GM12873 (cell line): ENCODE measurements at regions not wholly inside any gene's neighbourhood (a gene's known extent, or its start where the extent isn't known, plus 50 kb on each side); places are given as distances from the start of the nearest gene placed in this dataset.

Experiments
- CTCF ChIP-seq: IDR thresholded peaks from 2 replicates; pipeline ENCODE4 v1.5.1; 2012; ENCODE audit warnings: low read depth, mild to moderate bottlenecking, moderate library complexity, low read length, control low read depth; ENCODE audit not compliant: insufficient read depth; ENCODE audit errors: missing control alignments

- no peak for TF ChIP-seq CTCF
Observed at GRCh38 chr9:90285946-90286345, 356.7 kb downstream of the DIRAS2 start.

GRCh38 chr9:90287567-90288274 is 354.9 kb downstream of the DIRAS2 start:
- TF ChIP-seq CTCF = no peak

- no peak for TF ChIP-seq CTCF
Observed at GRCh38 chr9:90288275-90288639, 354.4 kb downstream of the DIRAS2 start.

DNA sequence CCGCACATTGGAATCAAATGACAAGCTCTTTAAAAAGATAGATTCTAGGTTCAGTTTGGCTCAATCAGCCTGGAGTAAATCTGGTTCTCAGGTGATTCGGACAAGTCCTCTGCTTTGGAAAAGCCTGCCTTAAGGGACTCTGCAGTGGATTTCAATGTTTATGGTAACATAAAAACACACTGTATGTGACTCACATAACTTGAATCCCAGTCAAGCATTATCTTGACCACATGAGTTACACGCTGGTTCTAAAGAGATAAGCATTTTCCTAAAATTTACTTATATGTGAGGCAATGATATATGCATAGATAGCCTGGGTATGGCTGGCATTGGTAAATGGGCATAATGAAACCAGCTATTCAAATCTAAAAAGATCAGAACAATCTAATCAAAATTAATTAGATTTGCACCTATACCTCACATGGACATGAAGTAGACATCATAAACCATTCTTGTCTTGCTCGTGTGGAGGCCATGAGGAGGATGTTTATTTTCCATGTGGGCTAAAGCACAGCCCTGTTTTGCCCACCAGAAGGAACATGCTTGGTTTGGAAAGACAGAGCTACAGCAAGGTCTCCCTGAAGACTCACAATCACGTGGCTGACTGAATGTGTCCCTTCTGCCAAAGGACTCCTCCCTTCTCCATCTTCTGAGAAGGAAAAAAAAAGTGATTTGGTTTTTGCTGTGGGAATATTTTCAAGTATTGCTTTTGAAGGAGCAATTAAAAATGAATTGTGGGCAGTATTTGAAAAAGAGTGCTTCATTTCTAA is 351.7 kb downstream of the DIRAS2 start:
- TF ChIP-seq CTCF = no peak

GRCh38 chr9:90296539-90296938 is 346.1 kb downstream of the DIRAS2 start:
- no peak for TF ChIP-seq CTCF

DNA sequence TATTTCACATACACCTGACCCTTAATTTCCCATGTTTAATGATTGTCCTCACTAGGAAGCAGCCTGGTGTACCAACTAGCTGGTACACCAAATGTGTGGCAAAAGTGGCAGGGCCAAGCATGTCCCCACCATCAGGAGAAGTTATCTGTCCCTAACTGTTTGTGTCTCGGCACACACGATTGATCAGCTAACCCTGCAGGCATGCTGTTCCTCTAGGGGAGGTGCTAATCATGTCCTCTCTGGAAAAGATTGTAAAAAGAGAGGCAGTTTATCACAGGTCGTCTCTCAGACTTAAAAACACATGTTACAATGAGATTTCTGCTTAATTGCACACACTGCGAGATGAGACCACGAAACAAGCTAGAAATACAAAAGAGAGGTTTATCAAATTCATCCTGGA is 342.7 kb downstream of the DIRAS2 start:
- no peak for TF ChIP-seq CTCF

DNA sequence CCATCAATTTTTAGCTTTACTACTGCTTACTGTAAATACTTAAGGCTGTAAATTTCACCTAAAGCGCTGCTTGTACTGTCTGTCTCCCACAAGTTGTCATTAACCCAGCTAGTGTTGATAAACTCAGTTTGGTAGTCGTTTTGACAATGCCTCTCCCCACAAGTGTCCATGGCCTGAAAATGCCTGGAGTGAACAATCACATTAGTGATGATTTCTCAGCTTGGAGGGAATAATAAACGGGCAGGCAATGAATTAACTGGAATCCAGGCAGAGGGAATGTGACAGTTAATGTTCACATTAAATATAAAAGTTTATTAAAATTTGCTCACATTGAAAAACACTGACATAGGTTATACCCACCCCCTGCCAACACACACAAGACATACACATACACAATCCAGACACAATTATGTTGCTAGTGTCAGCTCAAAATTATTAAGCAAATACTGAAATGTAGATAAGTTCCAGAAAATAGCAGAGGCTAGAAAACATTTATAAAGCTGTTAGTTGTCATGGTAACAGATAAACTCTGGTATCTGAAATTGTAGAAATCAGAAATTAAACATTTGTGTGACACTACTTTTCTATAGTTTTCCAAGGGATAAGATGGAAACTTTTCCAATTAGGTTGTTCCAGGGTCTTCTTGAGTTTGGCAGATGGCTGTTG is 341.9 kb downstream of the DIRAS2 start:
- no peak for TF ChIP-seq CTCF
